Body of pancreas (tissue), 4 donors: ENCODE measurements at regions not wholly inside any gene's neighbourhood (a gene's known extent, or its start where the extent isn't known, plus 50 kb on each side); places are given as distances from the start of the nearest gene placed in this dataset.

Experiments
- ATAC-seq: fragments of 150-250 bp; one replicate; pipeline ENCODE4 v1.9.1; 2016
- DNase-seq, 4 donors: peaks; one replicate each; pipeline ENCODE4 v3.0.0-alpha.2; 2019
- H3K27ac ChIP-seq, 4 donors: fragments of 200-600 bp; sonication (generic); 1 replicate in 3 of 4; 2 replicates in 1 of 4; pipeline versions ENCODE4 v1.5.1 to v1.6.1; 2016 to 2019; ENCODE audit warnings: mild to moderate bottlenecking in 1 of 4, mixed read lengths in 1 of 4, moderate library complexity in 1 of 4
- H3K27me3 ChIP-seq, 2 donors: fragments of 200-600 bp; sonication (generic); one replicate each; pipeline ENCODE4 v1.6.0; 2016; ENCODE audit warnings: mild to moderate bottlenecking in 1 of 2
- H3K36me3 ChIP-seq, 2 donors: fragments of 200-600 bp; sonication (generic); replicated peaks in 1 of 2; 2 replicates each; pipeline ENCODE4 v1.5.1; 2016; ENCODE audit warnings: low read depth in 2 of 2; ENCODE audit not compliant: insufficient read depth in 1 of 2
- H3K4me1 ChIP-seq: fragments of 200-600 bp; sonication (generic); one replicate; pipeline ENCODE4 v1.6.0; 2016
- H3K4me3 ChIP-seq, 2 donors: fragments of 200-600 bp; sonication (generic); 1 replicate in 1 of 2; 2 replicates in 1 of 2; pipeline ENCODE4 v1.5.1; 2016 to 2019
- H3K9me3 ChIP-seq, 3 donors: fragments of 200-600 bp; sonication (generic); 1 replicate in 2 of 3; 2 replicates in 1 of 3; pipeline ENCODE4 v1.5.1; 2016
- CTCF ChIP-seq, 7 experiments: fragments of 450-650 bp in 4 of 7; fragments of 200-600 bp in 3 of 7; sonication (generic) in 3 of 7; IDR thresholded peaks; one replicate each; pipeline ENCODE4 v1.5.1; 2016 to 2019; ENCODE audit warnings: antibody characterized with exemption in 7 of 7
- POLR2A ChIP-seq, 3 donors: fragments of 450-650 bp; IDR thresholded peaks; one replicate each; pipeline ENCODE4 v1.6.1; 2016; ENCODE audit warnings: antibody characterized with exemption in 3 of 3, mild to moderate bottlenecking in 2 of 3
- WGBS, 2 donors: methylation state at CpG; one replicate each; pipeline ENCODE4 v1.1.5; 2017; 5-methylcytosine and 5-hydroxymethylcytosine counted together
- intact Hi-C: fragments of 100-400 bp; cut with DNase I; formaldehyde crosslinking; loops from one replicate; pipeline ENCODE4 v1.15.1; 2023

- H3K36me3 ChIP-seq = no peaks in the 10 kb centered on the region
- H3K4me1 ChIP-seq = peaks cover 3% of the 10 kb centered on the region
- no peak for TF ChIP-seq CTCF (IDR thresholded peaks at IDR 0.05)
- TF ChIP-seq POLR2A (IDR thresholded peaks at IDR 0.05) = no peak
- no peak overlapping the region for H3K4me3 ChIP-seq
- 75 to 79% methylated on average over 7 of the region's 7 CpGs for WGBS, 2 donors
- DNase-seq = no peak
- H3K27me3 ChIP-seq = no peaks in the 10 kb centered on the region
- intact Hi-C loops = no loop called here
- H3K9me3 ChIP-seq = no peaks in the 10 kb centered on the region
- H3K27ac ChIP-seq = no peak overlapping the region
- ATAC-seq = no peak
These were observed 77.1 kb upstream of the FNDC3B start for GRCh38 chr3:171962137-171962720.

GRCh38 chr3:171963546-171963945, 75.8 kb upstream of the FNDC3B start:
- no peaks in the 10 kb centered on the region for H3K27me3 ChIP-seq
- H3K27ac ChIP-seq = no peak overlapping the region
- H3K4me3 ChIP-seq = no peak overlapping the region
- H3K36me3 ChIP-seq = no peaks in the 10 kb centered on the region
- TF ChIP-seq POLR2A (IDR thresholded peaks at IDR 0.05) = no peak
- no peak for TF ChIP-seq CTCF (IDR thresholded peaks at IDR 0.05)
- H3K9me3 ChIP-seq = no peaks in the 10 kb centered on the region
- no peak for ATAC-seq
- 92 to 100% methylated on average over 3 of the region's 3 CpGs for WGBS, 2 donors
- peaks cover 11% of the 10 kb centered on the region for H3K4me1 ChIP-seq
- intact Hi-C loops = no loop called here
- DNase-seq = no peak

GRCh38 chr3:171965067-171965712, 74.2 kb upstream of the FNDC3B start:
- TF ChIP-seq CTCF (IDR thresholded peaks at IDR 0.05) (no peak), POLR2A (IDR thresholded peaks at IDR 0.05) (no peak)
- Histone ChIP-seq H3K4me3 (no peak overlapping the region), H3K27ac (no peak overlapping the region), H3K4me1 (peaks cover 11% of the 10 kb centered on the region), H3K9me3 (no peaks in the 10 kb centered on the region), H3K36me3 (no peaks in the 10 kb centered on the region), H3K27me3 (no peaks in the 10 kb centered on the region)
- WGBS, 2 donors = 82 to 83% methylated on average over 6 of the region's 6 CpGs
- ATAC-seq (no peak), DNase-seq (no peak)
- intact Hi-C loops = no loop called here

- no peak for DNase-seq
- peaks cover 11% of the 10 kb centered on the region for H3K4me1 ChIP-seq
- H3K4me3 ChIP-seq = no peak overlapping the region
- intact Hi-C loops = no loop called here
- TF ChIP-seq POLR2A (IDR thresholded peaks at IDR 0.05) = no peak
- no peak for TF ChIP-seq CTCF (IDR thresholded peaks at IDR 0.05)
- no peak for ATAC-seq
- H3K27me3 ChIP-seq = no peaks in the 10 kb centered on the region
- 33 to 85% methylated on average over 3 of the region's 3 CpGs for WGBS, 2 donors
- no peaks in the 10 kb centered on the region for H3K36me3 ChIP-seq
- H3K9me3 ChIP-seq = no peaks in the 10 kb centered on the region
- peak overlapping the region in 1 of 4 donors; percentile 11 for H3K27ac ChIP-seq
These were observed 72.7 kb upstream of the FNDC3B start for GRCh38 chr3:171966533-171967136.
